AG04450 (cell line): ENCODE measurements at regions not wholly inside any gene's neighbourhood (a gene's known extent, or its start where the extent isn't known, plus 50 kb on each side); places are given as distances from the start of the nearest gene placed in this dataset.

ENCODE experiments used
- CTCF ChIA-PET: fragments of 300-600, 350-600 bp; formaldehyde crosslinking; extraction: SDS; loops from one replicate; lab custom pipeline; 2022; ENCODE audit warnings: antibody characterized with exemption, inconsistent platforms; lab: Charles Lee
- POLR2A ChIA-PET: fragments of 350-600 bp; formaldehyde crosslinking; extraction: SDS; loops from one replicate; lab custom pipeline; 2021; ENCODE audit warnings: antibody characterized with exemption, inconsistent platforms; lab: Yijun Ruan, JAX
- DNase-seq: peaks from one replicate; pipeline ENCODE4 v3.0.0-alpha.2; 2011; ENCODE audit warnings: low read depth, low spot score
- H3K27ac ChIP-seq: one replicate; pipeline ENCODE4 v1.5.1; 2012; ENCODE audit warnings: low read depth, low read length, control low read depth
- H3K27me3 ChIP-seq: one replicate; pipeline ENCODE4 v1.6.0; 2012; ENCODE audit warnings: low read length; ENCODE audit not compliant: control insufficient read depth, insufficient read depth
- H3K4me3 ChIP-seq: 2 replicates; pipeline ENCODE4 v1.5.1; 2011; ENCODE audit warnings: mild to moderate bottlenecking, low read depth, low read length, control low read depth
- H3K9me3 ChIP-seq: 2 replicates; pipeline ENCODE4 v1.5.1; 2012; ENCODE audit warnings: low read length; ENCODE audit not compliant: control insufficient read depth, insufficient read depth
- TF ChIP-seq, protein P1 (sequence below): IDR thresholded peaks from 2 replicates; pipeline ENCODE4 v1.5.1; 2011; ENCODE audit warnings: low read depth, low read length, control low read depth, inconsistent platforms

- no peak for DNase-seq
- POLR2A ChIA-PET: no interaction called here
- no peak overlapping the region for H3K4me3 ChIP-seq
- CTCF ChIA-PET: no interaction called here
- TF ChIP-seq, protein P1, sequence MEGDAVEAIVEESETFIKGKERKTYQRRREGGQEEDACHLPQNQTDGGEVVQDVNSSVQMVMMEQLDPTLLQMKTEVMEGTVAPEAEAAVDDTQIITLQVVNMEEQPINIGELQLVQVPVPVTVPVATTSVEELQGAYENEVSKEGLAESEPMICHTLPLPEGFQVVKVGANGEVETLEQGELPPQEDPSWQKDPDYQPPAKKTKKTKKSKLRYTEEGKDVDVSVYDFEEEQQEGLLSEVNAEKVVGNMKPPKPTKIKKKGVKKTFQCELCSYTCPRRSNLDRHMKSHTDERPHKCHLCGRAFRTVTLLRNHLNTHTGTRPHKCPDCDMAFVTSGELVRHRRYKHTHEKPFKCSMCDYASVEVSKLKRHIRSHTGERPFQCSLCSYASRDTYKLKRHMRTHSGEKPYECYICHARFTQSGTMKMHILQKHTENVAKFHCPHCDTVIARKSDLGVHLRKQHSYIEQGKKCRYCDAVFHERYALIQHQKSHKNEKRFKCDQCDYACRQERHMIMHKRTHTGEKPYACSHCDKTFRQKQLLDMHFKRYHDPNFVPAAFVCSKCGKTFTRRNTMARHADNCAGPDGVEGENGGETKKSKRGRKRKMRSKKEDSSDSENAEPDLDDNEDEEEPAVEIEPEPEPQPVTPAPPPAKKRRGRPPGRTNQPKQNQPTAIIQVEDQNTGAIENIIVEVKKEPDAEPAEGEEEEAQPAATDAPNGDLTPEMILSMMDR: no peak
- H3K9me3 ChIP-seq: peaks cover 10% of the 10 kb centered on the region; the same call in 1 of the 2 replicates
- no peak overlapping the region for H3K27ac ChIP-seq
- no peaks in the 10 kb centered on the region for H3K27me3 ChIP-seq
These were observed 65.9 kb upstream of the LRRC3B start for GRCh38 chr3:26556637-26557036.

- no peak overlapping the region for H3K27ac ChIP-seq
- POLR2A ChIA-PET: no interaction called here
- CTCF ChIA-PET: no interaction called here
These were observed 64.3 kb upstream of the LRRC3B start for GRCh38 chr3:26558257-26558656.

GRCh38 chr3:26559227-26559626 lies 63.3 kb upstream of the LRRC3B start:
- DNase-seq: no peak
- Histone ChIP-seq H3K9me3 (0 out of 2 replicates have a peak, but pooled peaks cover 7% of the 10 kb centered on the region), H3K4me3 (no peak overlapping the region), H3K27ac (no peak overlapping the region), H3K27me3 (no peaks in the 10 kb centered on the region)
- ChIA-PET POLR2A (no interaction called here), CTCF (no interaction called here)
- TF ChIP-seq, protein P1: no peak

More at GRCh38 chr3:26558257-26558656, 64.3 kb upstream of the LRRC3B start:
- Histone ChIP-seq H3K27me3 (no peaks in the 10 kb centered on the region), H3K9me3 (0 out of 2 replicates have a peak, but pooled peaks cover 7% of the 10 kb centered on the region), H3K4me3 (no peak overlapping the region)
- no peak for DNase-seq
- TF ChIP-seq, protein P1: no peak

DNA sequence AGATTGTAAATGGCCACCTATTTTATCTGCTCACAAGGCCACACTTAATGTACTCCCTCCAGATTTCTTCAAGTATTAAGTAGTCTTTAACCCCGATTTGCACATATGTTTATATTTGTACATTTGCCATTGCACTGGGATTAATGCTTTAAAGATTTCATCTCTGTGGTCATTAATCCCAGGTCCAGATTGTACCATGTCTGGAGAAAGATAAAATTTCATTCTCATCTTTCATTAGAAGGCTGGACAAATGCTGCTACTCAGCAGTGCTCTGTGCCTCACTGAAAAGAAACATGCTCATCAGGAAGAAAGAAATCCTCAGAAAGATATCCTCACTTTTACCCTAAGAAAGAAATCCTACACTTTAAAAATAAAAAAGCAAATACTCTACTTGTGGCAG lies 62.5 kb upstream of the LRRC3B start:
- CTCF ChIA-PET: no interaction called here
- H3K4me3 ChIP-seq: no peak overlapping the region
- no peak for DNase-seq
- POLR2A ChIA-PET: no interaction called here
- no peaks in the 10 kb centered on the region for H3K27me3 ChIP-seq
- H3K27ac ChIP-seq: no peak overlapping the region
- H3K9me3 ChIP-seq: 0 out of 2 replicates have a peak, but pooled peaks cover 7% of the 10 kb centered on the region
- TF ChIP-seq, protein P1: no peak

- Histone ChIP-seq H3K4me3 (no peak overlapping the region), H3K27ac (no peak overlapping the region), H3K27me3 (no peaks in the 10 kb centered on the region), H3K9me3 (peaks cover 11% of the 10 kb centered on the region)
- TF ChIP-seq, protein P1: no peak
- no peak for DNase-seq
- POLR2A ChIA-PET: no interaction called here
- CTCF ChIA-PET: no interaction called here
These were observed 60.4 kb upstream of the LRRC3B start for GRCh38 chr3:26562021-26562768.
